ENCODE measurements at regions not wholly inside any gene's neighbourhood (a gene's known extent, or its start where the extent isn't known, plus 50 kb on each side); places are given as distances from the start of the nearest gene placed in this dataset.
"Not testable (repeated sequence)": the region's sequence is repeated elsewhere in the genome, so short reads cannot be mapped to it uniquely, and the experiment has no call there.

- DNase-seq (ENCODE audit: extremely low read depth, low read depth) = no peak
- no peak for TF ChIP-seq CTCF (IDR thresholded peaks at IDR 0.05; ENCODE audit: low read depth, low read length)
Observed at GRCh38 chr7:145732521-145732920, 384.1 kb upstream of the CNTNAP2 start.

- no peak for DNase-seq (ENCODE audit: extremely low read depth, low read depth)
- no peak for TF ChIP-seq CTCF (IDR thresholded peaks at IDR 0.05; ENCODE audit: low read depth, low read length)
Observed at GRCh38 chr7:145729691-145730090, 386.9 kb upstream of the CNTNAP2 start.

- DNase-seq (ENCODE audit: extremely low read depth, low read depth) = no peak
- TF ChIP-seq CTCF (IDR thresholded peaks at IDR 0.05; ENCODE audit: low read depth, low read length) = no peak
Observed at GRCh38 chr7:145718129-145718528, 398.5 kb upstream of the CNTNAP2 start.

GRCh38 chr7:145700488-145700887 lies 416.1 kb upstream of the CNTNAP2 start:
- no peak for TF ChIP-seq CTCF (IDR thresholded peaks at IDR 0.05; ENCODE audit: low read depth, low read length)
- no peak for DNase-seq (ENCODE audit: extremely low read depth, low read depth)

- TF ChIP-seq CTCF (IDR thresholded peaks at IDR 0.05; ENCODE audit: low read depth, low read length) = no peak
- no peak for DNase-seq (ENCODE audit: extremely low read depth, low read depth)
Observed at GRCh38 chr7:145698526-145699262, 417.9 kb upstream of the CNTNAP2 start.

GRCh38 chr7:145697412-145698107 lies 419.0 kb upstream of the CNTNAP2 start:
- DNase-seq (ENCODE audit: extremely low read depth, low read depth) = not testable (repeated sequence)

- no peak for DNase-seq (ENCODE audit: extremely low read depth, low read depth)
- TF ChIP-seq CTCF (IDR thresholded peaks at IDR 0.05; ENCODE audit: low read depth, low read length) = no peak
Observed at GRCh38 chr7:145696071-145696470, 420.5 kb upstream of the CNTNAP2 start.

All from AG09319 (cell line).